Ecto neural progenitor cell (in vitro differentiated cells): ENCODE measurements at regions not wholly inside any gene's neighbourhood (a gene's known extent, or its start where the extent isn't known, plus 50 kb on each side); places are given as distances from the start of the nearest gene placed in this dataset.

Experiments used
- DNase-seq: peaks from one replicate; pipeline ENCODE4 v3.0.0-alpha.2; 2018; ENCODE audit warnings: low spot score

DNA sequence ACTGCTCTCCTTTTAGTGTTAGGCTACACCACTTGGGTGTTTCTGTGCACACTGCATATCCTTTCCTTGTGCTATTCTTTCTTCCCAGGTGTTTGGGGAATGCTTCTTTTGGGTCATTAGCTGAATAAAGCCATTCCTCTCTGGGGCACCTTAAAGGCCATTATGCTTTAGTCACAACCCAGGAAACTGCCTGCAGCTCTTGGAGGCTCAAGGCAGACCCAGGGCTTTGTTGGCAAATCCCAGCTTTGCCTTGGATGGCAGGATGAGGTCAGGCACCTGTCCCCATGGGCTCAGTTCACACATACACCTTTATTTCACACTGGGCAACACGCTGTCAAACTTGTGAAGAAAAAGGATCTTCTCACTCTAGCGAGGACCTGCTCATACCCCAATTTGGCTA, 460.6 kb downstream of the CCSER2 start:
- DNase-seq, result no peak

DNA sequence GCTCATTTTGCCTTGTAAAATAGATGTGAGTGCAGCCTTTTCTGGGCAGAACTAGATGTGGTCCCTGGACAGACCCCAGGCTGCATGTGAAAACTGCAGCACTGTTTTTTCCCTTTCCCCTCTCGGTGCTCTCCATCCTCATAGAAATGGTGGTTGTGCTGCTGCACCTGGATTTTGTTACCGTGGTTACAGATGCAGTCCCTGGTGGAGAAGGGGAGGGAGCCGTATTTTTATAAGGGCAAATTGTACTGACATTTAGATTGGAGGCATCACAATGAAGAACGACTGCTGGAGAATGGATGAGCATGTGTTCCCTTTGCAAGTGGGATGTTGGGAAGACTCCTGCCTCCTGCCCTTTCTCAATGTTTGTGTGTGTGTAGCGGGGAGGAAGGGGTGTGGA, 469.9 kb downstream of the CCSER2 start:
- no peak for DNase-seq

DNA sequence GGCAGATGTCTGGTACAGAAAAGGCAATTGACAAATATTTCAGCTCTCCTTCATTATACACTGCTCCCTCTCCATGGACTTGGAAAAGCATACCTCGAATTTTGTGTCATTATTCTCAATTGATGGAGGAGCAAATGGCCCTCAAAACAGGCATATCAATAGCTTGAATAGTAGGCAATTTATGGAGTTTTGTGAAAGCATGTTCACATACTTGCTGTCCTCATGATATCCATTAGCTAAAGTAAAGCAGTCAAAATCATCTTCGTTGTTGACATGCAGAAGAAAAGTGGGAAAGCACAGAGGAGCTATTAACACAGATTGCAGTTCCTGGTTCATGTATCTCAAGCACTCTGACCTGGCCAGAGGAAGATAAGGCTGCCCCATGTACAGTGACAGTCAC, 472.8 kb downstream of the CCSER2 start:
- DNase-seq, result no peak

DNA sequence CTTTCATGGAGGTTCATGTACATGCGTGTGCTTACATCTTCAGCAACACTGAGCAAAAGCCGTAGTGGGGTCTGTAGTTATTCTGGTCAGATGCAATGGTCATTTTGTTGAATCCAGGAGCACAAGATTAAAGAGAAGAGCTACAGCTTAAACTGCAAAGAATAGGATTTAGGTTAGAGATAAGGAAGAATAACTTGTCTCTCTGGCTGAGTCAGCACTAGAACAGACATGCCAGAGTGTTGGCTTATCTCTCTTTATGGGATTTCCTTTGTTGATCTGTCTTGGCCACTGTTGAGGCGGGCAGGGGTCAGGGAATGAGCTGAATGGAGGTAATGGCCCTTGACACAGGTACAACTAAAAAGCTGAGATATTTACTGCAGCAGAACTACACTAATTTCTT, 473.5 kb downstream of the CCSER2 start:
- DNase-seq, result no peak

DNA sequence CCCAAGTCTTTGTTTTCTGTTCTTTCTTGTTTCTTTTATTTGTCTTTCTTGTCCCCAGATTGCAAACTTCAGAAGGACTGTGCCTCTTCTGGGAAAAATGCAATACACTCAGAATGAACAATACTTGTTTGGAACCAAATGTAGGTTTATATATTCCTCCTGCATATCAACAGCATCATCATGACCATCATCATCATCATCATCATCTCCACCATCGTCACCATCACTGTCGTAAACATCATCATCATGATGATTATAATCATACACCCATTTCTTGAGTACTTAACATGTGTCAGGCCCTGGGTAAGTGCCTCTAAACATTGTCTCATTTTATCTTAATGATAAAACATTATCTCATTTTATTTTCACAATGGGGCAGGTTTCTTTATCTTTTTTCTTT, 476.8 kb downstream of the CCSER2 start:
- no peak for DNase-seq

DNA sequence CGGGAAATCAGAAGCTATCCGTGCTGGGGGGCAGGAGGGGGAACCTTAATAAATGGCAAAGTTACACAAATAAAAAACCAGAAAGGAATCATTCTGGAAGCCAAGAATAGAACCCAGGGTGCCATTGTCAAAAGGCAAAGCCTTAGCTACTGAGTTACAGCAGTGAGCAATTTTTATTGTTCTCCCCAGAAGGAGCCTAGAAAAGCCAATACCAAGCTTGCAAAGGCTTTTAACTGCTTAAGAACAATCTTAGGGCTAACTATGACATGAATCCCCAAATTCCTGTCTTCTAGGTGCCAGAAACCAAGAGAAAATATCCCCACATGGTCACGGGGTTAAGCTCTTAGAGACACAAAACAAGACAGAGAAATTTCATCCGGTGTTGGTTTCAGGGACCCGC, 482.7 kb downstream of the CCSER2 start:
- DNase-seq, result no peak

DNA sequence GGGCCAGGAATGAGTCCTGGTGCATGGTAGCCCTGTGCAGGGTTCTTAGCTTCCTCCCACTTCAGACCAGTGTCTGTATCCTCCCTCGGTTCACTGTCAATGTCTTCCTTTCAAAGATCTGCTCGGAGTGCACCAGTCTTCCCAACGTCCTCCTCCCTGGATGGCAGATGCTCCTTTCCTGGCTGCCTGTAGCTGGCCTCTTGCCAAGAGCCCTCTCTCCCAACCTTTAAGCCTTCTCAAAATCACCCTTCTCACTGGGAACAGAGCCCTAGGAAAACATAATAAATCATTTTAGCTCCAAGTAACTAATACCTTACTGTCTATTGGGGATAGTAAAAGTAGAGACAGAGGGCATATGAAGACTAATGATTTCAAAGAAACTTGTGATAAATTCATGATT, 490.6 kb downstream of the CCSER2 start:
- DNase-seq, result no peak

DNA sequence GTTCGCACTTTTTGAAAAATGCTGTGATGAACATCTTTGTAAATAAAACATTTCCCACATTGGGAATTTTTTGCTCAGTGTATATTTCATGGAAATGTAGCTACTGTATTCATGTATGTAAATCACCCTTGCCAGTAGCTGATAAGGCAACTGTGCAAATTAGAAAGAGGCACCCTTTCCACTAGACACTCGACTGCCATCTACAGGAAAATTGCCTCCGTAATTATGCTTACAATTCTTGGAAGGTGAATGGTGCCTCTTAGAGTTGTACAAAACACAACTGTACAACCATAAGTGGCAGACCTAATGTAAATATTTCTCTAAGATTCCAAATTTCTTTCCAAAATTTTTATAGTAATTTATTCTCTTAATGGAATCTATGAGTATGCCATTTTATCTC, 491.7 kb downstream of the CCSER2 start:
- no peak for DNase-seq

DNA sequence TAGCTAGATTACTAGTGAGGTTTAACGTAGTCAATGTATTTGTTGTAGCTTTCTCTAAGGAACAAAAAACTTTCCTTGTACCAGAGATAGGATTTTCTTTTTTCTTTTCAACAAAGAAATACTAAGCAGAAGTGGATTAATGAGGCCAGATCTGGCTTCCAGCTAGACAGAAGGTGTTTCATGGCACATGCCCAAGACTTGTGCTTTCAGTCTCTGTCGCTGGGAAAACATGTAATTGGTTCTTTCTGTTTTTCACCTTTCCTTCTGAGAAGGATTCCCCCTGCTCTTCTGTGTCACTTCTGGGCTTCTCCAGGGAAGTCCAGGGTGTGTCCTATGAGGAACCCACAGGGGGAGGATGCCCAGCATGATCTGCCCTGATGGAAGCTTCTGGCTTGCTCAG, 492.2 kb downstream of the CCSER2 start:
- DNase-seq, result no peak

DNA sequence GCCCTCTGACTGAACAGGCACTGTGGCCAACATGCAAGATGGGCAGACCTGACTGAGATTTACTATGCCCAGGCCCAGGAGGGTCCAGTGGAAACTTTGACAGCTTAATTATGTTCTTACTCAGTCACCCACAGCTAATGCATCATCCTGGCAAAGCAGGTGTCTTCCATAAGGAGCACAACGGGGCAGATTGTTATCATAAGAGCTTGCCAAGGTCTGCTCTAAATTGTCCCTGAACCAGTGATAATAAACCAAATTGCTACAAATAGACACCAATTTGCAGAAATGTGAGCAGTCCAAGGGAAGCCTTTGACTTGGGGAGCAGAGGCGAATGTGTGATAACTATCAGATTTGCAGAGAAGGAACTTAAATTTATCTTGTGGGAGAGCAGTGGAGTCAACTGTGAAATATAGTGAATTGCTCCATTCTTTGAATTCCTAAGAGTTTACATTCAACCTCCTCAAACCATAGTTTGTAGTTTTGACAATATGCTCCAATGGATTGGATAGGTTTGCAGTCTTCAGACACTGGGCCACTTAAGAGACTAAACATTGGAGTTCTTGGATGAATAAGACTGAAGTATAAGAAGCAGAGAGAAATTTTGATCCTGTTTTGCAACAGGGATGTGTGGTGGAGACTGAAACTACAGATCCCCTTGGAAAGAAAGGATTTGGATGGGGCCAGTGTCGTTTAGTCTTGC, 494.7 kb downstream of the CCSER2 start:
- no peak for DNase-seq

DNA sequence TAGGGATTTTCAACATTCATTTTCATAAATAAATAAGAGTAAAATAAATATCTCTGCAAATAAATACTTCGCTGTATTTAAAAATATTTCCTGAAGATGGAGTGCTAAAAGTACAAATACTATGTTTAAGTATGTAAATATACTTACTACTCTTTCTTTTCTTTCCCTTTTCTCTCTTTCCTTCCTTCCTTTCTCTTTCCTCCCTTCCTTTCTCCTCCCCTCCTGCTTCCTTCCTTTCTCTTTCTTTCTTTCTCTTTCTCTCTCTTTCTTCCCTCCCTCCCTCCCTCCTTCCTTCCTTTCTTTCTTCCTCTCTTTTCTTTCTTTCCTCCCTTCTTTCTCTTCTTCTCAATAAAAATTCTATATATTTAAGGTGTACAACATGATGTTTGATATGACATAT, 496.1 kb downstream of the CCSER2 start:
- no peak for DNase-seq

DNA sequence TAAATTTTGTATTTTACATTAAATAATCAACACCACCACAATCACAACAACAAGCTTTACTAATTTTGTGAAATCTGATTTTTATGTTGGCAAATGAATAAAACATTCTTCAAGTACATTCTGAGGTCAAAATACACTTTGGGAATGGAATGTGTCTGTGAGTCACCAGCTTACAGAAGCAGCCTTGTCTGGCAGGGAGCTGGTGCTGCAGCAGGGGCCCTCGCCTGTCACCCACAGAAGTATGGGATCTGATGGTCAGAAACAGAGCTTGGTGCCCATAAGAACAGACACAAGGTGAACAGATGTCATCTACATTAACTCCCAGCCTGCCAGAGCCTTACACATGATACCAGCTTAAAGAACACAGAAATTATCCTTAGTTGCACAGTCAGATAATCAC, 496.9 kb downstream of the CCSER2 start:
- DNase-seq, result no peak

DNA sequence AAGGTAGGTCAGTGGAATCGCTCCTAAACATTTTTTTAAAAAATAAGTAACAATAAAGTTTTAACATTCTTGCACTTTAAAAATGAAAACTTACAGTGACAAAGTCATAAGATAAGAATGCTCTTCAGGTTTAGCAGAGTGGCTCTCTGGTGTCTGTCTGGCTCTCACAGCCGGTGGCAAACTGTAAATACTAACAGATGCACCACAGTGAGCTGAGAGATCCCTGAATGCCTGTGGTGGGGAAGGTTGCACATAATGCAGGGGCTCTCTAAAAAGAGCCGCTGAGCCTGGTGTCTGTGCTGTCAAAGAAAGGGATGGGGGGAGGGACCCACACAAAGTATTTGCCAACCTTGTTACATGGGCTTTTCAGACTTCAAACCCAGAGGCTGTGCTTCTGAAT, 498.3 kb downstream of the CCSER2 start:
- DNase-seq, result no peak

DNA sequence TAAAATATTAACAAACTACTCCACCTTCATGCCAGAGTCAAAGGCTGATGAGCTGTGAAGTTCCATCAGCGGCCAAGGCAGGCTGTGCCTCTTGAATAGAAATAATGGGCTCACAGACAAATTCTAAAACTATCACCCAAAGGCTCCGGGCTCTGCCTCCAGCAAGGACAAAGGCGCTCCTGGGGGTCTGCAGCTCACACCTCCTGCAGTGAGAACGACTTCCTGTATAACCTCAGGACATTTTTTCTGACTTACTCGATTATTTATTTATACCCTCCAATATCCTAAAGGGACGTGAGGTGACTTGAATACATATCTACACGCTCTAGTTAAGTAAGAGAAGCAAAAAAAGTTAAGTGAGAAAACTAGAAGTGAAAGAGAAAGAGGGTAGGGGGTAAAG, 500.7 kb downstream of the CCSER2 start:
- DNase-seq, result no peak

DNA sequence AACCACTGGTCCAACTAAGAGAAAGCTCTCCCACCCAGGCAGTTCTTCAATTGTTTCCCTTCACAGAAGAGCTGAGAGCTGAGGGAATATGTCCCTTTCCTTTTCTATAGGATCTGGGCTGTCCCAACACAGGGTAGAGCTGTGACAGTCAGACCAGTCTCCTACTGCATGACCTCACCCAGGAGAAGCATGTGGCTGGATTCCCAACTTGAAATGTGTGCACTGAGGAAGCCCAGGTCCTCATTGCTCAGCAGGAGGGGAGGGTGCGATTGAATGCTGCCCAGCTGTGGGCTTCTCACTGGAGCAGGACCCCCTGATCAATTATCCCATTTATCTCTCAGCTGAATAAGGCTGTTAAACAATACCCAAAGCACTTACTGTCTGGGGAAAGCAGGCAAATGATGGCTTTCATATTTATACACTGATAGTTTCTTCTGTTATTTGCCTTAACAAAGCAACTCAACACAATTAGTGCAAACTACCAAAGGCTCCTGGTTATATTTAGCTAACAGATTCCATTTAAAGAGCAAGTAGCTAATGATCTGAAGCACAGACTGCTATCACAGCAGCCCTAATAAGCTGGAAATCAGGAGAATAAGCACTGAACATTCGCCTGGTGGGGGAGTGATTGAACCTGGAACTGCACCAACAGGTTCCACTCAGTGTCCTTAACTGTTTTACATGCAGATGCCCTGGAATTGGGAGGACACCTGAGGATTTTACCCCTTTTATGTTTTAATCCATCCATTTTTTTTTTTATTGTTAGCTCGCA, 508.8 kb downstream of the CCSER2 start:
- DNase-seq, result no peak

DNA sequence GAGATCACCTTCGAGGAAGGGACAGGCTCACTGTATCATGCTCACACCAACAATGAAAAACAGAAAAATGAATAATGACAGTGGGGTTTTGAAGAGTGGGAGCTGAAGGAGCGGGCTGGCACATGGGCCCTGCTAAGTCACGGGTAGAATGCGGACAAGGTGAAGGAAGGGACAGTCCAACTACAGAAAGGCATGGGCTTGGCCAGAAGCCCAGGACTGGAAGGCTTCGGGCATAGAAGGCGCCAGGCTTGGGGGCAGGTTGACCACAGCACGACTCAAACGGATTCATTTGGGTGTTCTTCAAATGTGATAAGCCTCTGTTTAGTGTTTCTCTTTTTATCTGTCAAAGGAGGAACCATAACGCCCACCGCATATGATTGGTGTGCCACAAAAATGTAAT, 509.5 kb downstream of the CCSER2 start:
- no peak for DNase-seq

DNA sequence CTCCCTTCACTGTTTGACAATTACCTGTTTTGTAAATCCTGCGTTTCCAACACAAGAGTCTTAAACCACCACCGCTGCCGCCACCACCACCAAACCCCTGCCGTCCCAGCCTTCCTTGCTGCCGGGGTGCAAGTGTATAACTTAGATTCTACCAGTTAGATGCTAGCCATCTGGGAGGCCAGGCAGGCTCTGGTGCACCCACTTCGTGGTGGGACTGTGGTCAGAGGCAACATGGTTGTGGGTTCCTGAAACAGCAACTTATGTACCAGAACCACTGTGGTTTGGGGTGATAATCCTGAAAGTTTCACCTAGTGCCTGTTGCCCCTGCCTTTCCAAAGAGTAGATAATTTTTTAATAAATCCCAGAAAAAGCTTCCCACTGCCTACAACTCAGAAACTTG, 510.5 kb downstream of the CCSER2 start:
- DNase-seq, result no peak

DNA sequence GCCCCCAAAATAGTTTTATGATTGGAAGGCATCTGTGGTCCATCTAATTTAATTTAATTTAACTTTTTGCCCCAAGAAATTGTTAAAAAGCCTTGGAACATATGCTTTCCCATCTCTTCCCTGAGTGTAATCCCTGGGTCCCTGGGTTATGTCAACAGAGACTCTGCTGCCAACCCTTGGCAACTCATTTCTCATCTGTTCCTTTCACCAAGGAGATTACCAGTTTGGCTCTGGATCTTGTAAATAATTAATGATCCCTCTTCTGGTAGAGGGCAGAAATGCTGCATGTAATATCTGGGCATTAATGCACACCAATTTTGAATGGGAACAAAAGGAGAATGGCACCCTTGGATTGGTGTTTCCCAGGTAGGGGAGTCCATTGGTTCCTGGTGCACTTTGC, 514.2 kb downstream of the CCSER2 start:
- DNase-seq, result no peak

DNA sequence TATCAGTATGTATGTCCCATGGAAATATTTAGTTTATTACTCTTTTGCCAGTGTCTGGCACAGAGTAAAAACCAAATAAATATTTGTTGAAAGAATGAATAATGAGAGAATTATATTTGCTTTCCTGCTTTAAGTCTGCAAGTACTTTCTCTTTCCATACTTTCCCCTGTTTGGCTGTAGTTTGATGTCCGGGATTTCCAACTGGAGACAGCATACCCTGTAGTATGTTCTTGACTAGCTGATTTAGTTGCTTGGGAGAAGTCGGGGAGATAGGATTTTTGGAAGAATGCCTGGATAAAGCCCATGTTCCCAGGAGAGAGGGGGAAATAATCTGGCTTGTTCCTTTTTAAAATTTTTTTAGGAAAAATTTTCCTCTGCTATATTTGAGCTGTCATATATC, 516.1 kb downstream of the CCSER2 start:
- DNase-seq, result no peak

DNA sequence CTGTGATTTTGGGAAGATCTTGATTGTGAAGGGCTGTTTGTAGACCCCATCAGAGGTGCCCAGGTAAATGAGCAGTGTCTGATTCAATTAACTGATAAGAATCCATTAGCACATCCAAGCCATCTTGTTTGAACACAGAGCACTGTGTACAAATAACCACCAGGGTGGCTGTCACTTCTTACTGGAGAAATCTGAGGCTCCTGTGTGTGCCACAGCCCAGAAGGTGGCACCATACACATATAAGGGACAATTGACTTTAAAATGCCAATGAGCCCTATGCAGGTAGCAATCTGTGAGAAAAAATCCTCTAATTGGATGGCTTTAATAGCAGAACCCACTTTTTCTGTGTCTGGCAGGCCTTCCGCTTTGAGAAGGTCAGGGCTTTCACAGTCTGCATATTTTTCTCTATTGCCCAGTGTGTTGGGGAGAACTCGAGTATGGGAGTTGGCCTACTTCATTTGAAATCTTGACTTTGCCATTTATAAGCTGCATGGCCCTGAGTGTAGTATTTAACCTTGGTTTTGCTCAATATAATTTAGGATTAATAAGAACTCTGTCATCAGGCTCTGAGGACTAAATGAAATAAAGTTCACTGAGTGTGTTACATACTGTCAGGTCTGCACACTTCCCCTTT, 517.4 kb downstream of the CCSER2 start:
- no peak for DNase-seq

DNA sequence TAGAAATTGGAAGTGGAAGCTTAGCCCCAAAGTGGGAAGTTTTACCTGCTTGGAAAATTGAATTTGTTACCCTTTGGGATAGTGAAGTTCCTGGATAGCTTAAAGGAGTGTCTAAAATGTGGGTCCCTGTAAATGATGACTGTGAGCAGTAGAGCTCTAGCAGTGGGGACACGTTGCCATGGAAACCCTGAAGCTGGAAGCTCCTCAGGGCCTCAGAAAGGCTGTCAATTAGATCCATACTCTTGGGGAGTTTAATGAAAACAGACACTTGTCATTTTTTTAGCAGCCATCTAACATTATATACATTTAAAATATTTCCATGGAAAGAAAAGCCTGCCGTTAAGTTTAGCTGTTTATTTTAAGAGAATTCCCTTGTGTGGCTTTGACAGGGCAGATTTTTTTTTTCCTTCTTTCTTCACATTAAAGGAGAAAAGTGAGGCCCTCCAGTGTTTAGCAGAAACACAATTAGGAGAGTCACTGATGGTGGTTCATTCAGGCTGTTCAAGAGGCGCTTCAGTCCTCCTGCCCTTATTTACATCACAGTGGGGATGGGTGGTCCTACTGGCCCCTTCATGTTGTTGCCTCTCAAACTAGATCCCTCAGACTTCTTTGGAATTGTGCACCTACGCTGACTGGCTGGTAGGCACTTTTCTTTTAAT, 518.4 kb downstream of the CCSER2 start:
- no peak for DNase-seq

DNA sequence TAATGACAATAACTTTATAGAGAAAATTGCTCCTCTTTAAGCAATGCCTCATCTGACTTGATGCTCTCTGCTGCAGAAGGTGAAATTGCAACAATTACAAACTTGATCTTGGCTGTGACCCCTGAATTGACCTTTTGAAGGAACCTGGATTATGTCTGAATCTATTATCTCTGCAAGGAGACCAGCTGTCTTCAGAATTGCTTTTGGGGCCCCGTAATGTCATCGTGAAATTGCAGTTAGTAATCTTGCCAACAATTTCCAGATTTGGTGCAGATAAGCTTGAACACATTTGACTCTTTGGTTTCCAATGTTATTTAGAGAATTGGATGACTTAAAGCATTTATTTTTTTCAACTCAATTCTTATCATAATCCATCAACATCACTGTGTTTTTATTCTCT, 520.6 kb downstream of the CCSER2 start:
- no peak for DNase-seq

DNA sequence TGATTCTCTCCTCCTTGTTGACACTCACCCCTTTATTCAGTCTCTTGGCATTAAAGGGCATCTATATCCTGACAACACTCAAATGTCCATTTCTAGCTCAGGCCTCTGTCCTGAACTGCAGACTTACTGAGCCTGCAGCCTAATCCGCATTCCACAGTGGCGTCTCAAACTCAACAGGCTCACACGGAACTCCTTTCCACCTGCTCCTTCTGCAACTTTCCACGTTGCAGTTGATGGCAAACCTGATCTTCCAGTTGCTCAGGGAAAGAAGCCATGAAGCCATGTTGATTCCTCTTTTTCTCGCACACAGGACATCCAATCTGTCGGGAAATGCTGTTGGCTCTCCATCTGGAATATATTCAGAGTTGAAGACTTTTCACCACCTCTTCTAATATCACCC, 522.4 kb downstream of the CCSER2 start:
- DNase-seq, result no peak
